A549 (cell line): ENCODE measurements at regions not wholly inside any gene's neighbourhood (a gene's known extent, or its start where the extent isn't known, plus 50 kb on each side); places are given as distances from the start of the nearest gene placed in this dataset.
A peak's percentile ranks its signal among the peaks of the same experiment; 100 is the strongest.

Experiments used
- ATAC-seq, 2 experiments: fragments of 200-7000 bp in 1 of 2; fragments of >200 bp in 1 of 2; cut with Nextera tagmentation in 1 of 2; cut with Tn5 transposase in 1 of 2; 3 replicates each; pipeline versions ENCODE4 v1.8.0 to v1.9.1; 2018 to 2020; ENCODE audit warnings: mild to moderate bottlenecking in 1 of 2, moderate library complexity in 1 of 2
- CTCF ChIA-PET: fragments of 300-600 bp; sonication (Branson Sonifier 250); formaldehyde crosslinking; extraction: SDS; loops from one replicate; lab custom pipeline; 2021; ENCODE audit warnings: antibody characterized with exemption, inconsistent platforms; lab: Yijun Ruan, JAX
- POLR2A ChIA-PET: fragments of 350-600 bp; formaldehyde crosslinking; extraction: SDS; loops from one replicate; lab custom pipeline; 2021; ENCODE audit warnings: antibody characterized with exemption, inconsistent platforms; lab: Yijun Ruan, JAX
- DNase-seq, 2 experiments: peaks; one replicate each; pipeline versions ENCODE4 v3.0.0 to v3.0.0-alpha.2; 2011 to 2016; ENCODE audit warnings: low read depth in 1 of 2, low spot score in 1 of 2
- FAIRE-seq: peaks from 2 replicates; lab custom pipeline; 2011; peaks lifted over from hg19 to GRCh38; lab: Jason Lieb, UNC
- H3K27ac ChIP-seq, 2 experiments: fragments of >200 bp; sonication (Bioruptor Twin); formaldehyde crosslinking; 3 replicates each; pipeline ENCODE4 v1.5.1; 2016 to 2017
- H3K4me1 ChIP-seq: fragments of >200 bp; sonication (Bioruptor Twin); formaldehyde crosslinking; 3 replicates; pipeline ENCODE4 v1.6.1; 2016
- H3K4me2 ChIP-seq: fragments of >200 bp; sonication (Bioruptor Twin); formaldehyde crosslinking; 3 replicates; pipeline ENCODE4 v1.6.1; 2016
- H3K4me3 ChIP-seq: fragments of >200 bp; sonication (Bioruptor Twin); formaldehyde crosslinking; 3 replicates; pipeline ENCODE4 v1.5.1; 2016
- H3K9me3 ChIP-seq: fragments of >200 bp; sonication (Bioruptor Twin); formaldehyde crosslinking; 3 replicates; pipeline ENCODE4 v1.6.1; 2016
- CBX2 ChIP-seq: fragments of 200-600 bp; sonication (generic); IDR thresholded peaks from 2 replicates; pipeline ENCODE4 v1.6.1; 2016; ENCODE audit warnings: low read depth, mild to moderate bottlenecking, borderline replicate concordance
- CBX8 ChIP-seq: fragments of 200-600 bp; sonication (generic); IDR thresholded peaks from 2 replicates; pipeline ENCODE4 v1.6.1; 2016
- CHD2 ChIP-seq: fragments of 150-350 bp; IDR thresholded peaks from 2 replicates; pipeline ENCODE4 v1.6.1; 2014; ENCODE audit warnings: low read length; ENCODE audit not compliant: partially characterized antibody
- CTCF ChIP-seq: fragments of >200 bp; sonication (Bioruptor Twin); formaldehyde crosslinking; IDR thresholded peaks from 3 replicates; pipeline ENCODE4 v1.5.1; 2016
- EHF ChIP-seq: fragments of 250-450 bp; sonication (Bioruptor Pico); IDR thresholded peaks from 2 replicates; pipeline ENCODE4 v1.5.0; 2020; ENCODE audit warnings: mild to moderate bottlenecking
- EHMT2 ChIP-seq: fragments of 200-600 bp; sonication (generic); IDR thresholded peaks from 2 replicates; pipeline ENCODE4 v1.6.1; 2016; ENCODE audit warnings: antibody characterized with exemption, low read depth, mild to moderate bottlenecking, moderate library complexity
- FOXS1 ChIP-seq: fragments of 250-450 bp; sonication (Bioruptor Pico); IDR thresholded peaks from 2 replicates; pipeline ENCODE4 v1.5.0; 2020; ENCODE audit warnings: mild to moderate bottlenecking, moderate library complexity
- HES2 ChIP-seq: fragments of >200 bp; sonication (Bioruptor Twin); formaldehyde crosslinking; IDR thresholded peaks from 2 replicates; pipeline ENCODE4 v1.6.1; 2016
- HEYL ChIP-seq: fragments of 250-450 bp; sonication (Bioruptor Pico); IDR thresholded peaks from 2 replicates; pipeline ENCODE4 v1.8.0; 2021; ENCODE audit warnings: mild to moderate bottlenecking, moderate library complexity
- HOXA7 ChIP-seq: fragments of 250-450 bp; sonication (Bioruptor Pico); IDR thresholded peaks from 2 replicates; pipeline ENCODE4 v1.5.0; 2020; ENCODE audit warnings: mild to moderate bottlenecking, moderate library complexity
- HOXB5 ChIP-seq: fragments of 250-450 bp; sonication (Bioruptor Pico); IDR thresholded peaks from 2 replicates; pipeline ENCODE4 v1.5.0; 2020; ENCODE audit warnings: mild to moderate bottlenecking, moderate library complexity
- POLR2A ChIP-seq: IDR thresholded peaks from 2 replicates; pipeline ENCODE4 v1.6.1; 2012; ENCODE audit warnings: mild to moderate bottlenecking, low read length
- RARB ChIP-seq: fragments of 250-450 bp; sonication (Bioruptor Pico); IDR thresholded peaks from 2 replicates; pipeline ENCODE4 v1.8.0; 2021; ENCODE audit warnings: mild to moderate bottlenecking, moderate library complexity
- RFX5 ChIP-seq: fragments of 450-650 bp; IDR thresholded peaks from 2 replicates; pipeline ENCODE4 v1.7.1; 2014; ENCODE audit warnings: antibody characterized with exemption, mild to moderate bottlenecking, moderate library complexity
- SMC3 ChIP-seq: fragments of >200 bp; sonication (Bioruptor Twin); formaldehyde crosslinking; IDR thresholded peaks from 3 replicates; pipeline ENCODE4 v1.6.1; 2018; ENCODE audit warnings: inconsistent platforms
- TFCP2L1 ChIP-seq: fragments of 250-450 bp; sonication (Bioruptor Pico); IDR thresholded peaks from 2 replicates; pipeline ENCODE4 v1.5.0; 2021; ENCODE audit warnings: mild to moderate bottlenecking
- ZC3H11A ChIP-seq: fragments of 450-650 bp; IDR thresholded peaks from 2 replicates; pipeline ENCODE4 v1.6.1; 2014; ENCODE audit warnings: antibody characterized with exemption, mild to moderate bottlenecking
- ZNF302 ChIP-seq: fragments of 250-450 bp; sonication (Bioruptor Pico); IDR thresholded peaks from 2 replicates; pipeline ENCODE4 v1.9.0; 2021; ENCODE audit warnings: inconsistent platforms, mild to moderate bottlenecking, moderate library complexity
- ZSCAN20 ChIP-seq: fragments of 250-450 bp; sonication (Bioruptor Pico); IDR thresholded peaks from 2 replicates; pipeline ENCODE4 v1.8.0; 2022; ENCODE audit warnings: mild to moderate bottlenecking, moderate library complexity
- WGBS: methylation state at CpG from one replicate; pipeline ENCODE4 v1.1.6; 2017; ENCODE audit errors: missing lambda C conversion rate; 5-methylcytosine and 5-hydroxymethylcytosine counted together

- TF ChIP-seq CTCF (no peak), CBX2 (no peak), POLR2A (no peak)
- TF ChIP-seq, all 56 proteins: peak for 0
Observed at GRCh38 chr4:38311495-38312126, 351.4 kb downstream of the PTTG2 start (continued).

- CTCF ChIA-PET, result interaction anchor here (1.2 kb wide), 1 partner anchor 353 kb away, joined by 3 read pairs; no protein-coding TSS in a partner anchor
- POLR2A ChIA-PET, result no interaction called here
- DNase-seq (no peak), FAIRE-seq (no peak), ATAC-seq (no peak)
- Histone ChIP-seq H3K4me3 (no peak overlapping the region), H3K4me1 (peaks cover 26% of the 10 kb centered on the region), H3K9me3 (no peaks in the 10 kb centered on the region), H3K27ac (no peak overlapping the region), H3K4me2 (no peak overlapping the region)
- 75% methylated on average over 5 of the region's 5 CpGs for WGBS
- no peak for TF ChIP-seq HOXA7
- TF ChIP-seq RARB (CRISPR knock-in tag), result no peak
- TF ChIP-seq CTCF, result no peak
- no peak for TF ChIP-seq CBX8
- no peak for TF ChIP-seq SMC3
- no peak for TF ChIP-seq HES2
- no peak for TF ChIP-seq FOXS1
- TF ChIP-seq EHF (CRISPR knock-in tag), result no peak
- no peak for TF ChIP-seq ZNF302 (CRISPR knock-in tag)
- no peak for TF ChIP-seq HOXB5
- TF ChIP-seq RFX5, result no peak
- no peak for TF ChIP-seq CHD2
- TF ChIP-seq ZSCAN20 (CRISPR knock-in tag), result no peak
Observed at GRCh38 chr4:38313175-38313574, 350.8 kb upstream of the KLF3 start.

- 25% methylated on average over 4 of the region's 4 CpGs for WGBS
- Histone ChIP-seq H3K9me3 (no peaks in the 10 kb centered on the region), H3K4me1 (peaks cover 25% of the 10 kb centered on the region), H3K27ac (peak overlapping the region; percentile 22 to 66; a peak in 4 of 6 replicates), H3K4me2 (peak overlapping the region; percentile 3; the same call in 2 of the 3 replicates), H3K4me3 (no peak overlapping the region)
- ChIA-PET POLR2A (no interaction called here), CTCF (interaction anchor here (1.2 kb wide), 1 partner anchor 352 kb away, joined by 3 read pairs; no protein-coding TSS in a partner anchor)
- DNase-seq, result peak in 1 of 2 experiments; percentile 10
- TF ChIP-seq ZSCAN20 (CRISPR knock-in tag) (no peak), HOXB5 (no peak), TFCP2L1 (no peak), CTCF (no peak), ZC3H11A (no peak), HEYL (no peak), EHMT2 (no peak)
- FAIRE-seq, result no peak
- no peak for ATAC-seq
Observed at GRCh38 chr4:38313999-38314561, 349.9 kb upstream of the KLF3 start.
